ENCODE measurements at regions not wholly inside any gene's neighbourhood (a gene's known extent, or its start where the extent isn't known, plus 50 kb on each side); places are given as distances from the start of the nearest gene placed in this dataset.

- TF ChIP-seq, protein P1, sequence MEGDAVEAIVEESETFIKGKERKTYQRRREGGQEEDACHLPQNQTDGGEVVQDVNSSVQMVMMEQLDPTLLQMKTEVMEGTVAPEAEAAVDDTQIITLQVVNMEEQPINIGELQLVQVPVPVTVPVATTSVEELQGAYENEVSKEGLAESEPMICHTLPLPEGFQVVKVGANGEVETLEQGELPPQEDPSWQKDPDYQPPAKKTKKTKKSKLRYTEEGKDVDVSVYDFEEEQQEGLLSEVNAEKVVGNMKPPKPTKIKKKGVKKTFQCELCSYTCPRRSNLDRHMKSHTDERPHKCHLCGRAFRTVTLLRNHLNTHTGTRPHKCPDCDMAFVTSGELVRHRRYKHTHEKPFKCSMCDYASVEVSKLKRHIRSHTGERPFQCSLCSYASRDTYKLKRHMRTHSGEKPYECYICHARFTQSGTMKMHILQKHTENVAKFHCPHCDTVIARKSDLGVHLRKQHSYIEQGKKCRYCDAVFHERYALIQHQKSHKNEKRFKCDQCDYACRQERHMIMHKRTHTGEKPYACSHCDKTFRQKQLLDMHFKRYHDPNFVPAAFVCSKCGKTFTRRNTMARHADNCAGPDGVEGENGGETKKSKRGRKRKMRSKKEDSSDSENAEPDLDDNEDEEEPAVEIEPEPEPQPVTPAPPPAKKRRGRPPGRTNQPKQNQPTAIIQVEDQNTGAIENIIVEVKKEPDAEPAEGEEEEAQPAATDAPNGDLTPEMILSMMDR (IDR thresholded peaks at IDR 0.05): no peak
- no peak for TF ChIP-seq SIN3A (IDR thresholded peaks at IDR 0.05; ENCODE audit: borderline replicate concordance, insufficient read depth, low read depth, low read length)
Observed at GRCh38 chr14:94926176-94926575, 156.3 kb upstream of the GSC start.
